Central memory CD8-positive, alpha-beta T cell (primary cell): ENCODE measurements at regions not wholly inside any gene's neighbourhood (a gene's known extent, or its start where the extent isn't known, plus 50 kb on each side); places are given as distances from the start of the nearest gene placed in this dataset.

Experiments
- ATAC-seq: fragments of 150-1000 bp; cut with Tn5 transposase; replicated peaks from 2 replicates; pipeline ENCODE4 v1.10.0; 2022; ENCODE audit warnings: mild to moderate bottlenecking, moderate FRiP score, moderate number of reproducible peaks; ENCODE audit not compliant: poor library complexity, severe bottlenecking; ENCODE audit errors: extremely low read depth
- DNase-seq, 2 donors: peaks; one replicate each; pipeline ENCODE4 v3.0.0; 2021; ENCODE audit warnings: low spot score in 2 of 2
- H3K27ac Mint-ChIP-seq: one replicate; pipeline ENCODE4 v1.8.0; 2022; ENCODE audit warnings: low read depth, mild to moderate bottlenecking, moderate library complexity, mixed read lengths
- H3K27me3 Mint-ChIP-seq: one replicate; pipeline ENCODE4 v1.8.0; 2022; ENCODE audit warnings: mixed read lengths
- H3K36me3 Mint-ChIP-seq: one replicate; pipeline ENCODE4 v1.8.0; 2022; ENCODE audit warnings: mild to moderate bottlenecking, moderate library complexity, mixed read lengths; ENCODE audit not compliant: insufficient read depth
- H3K4me1 Mint-ChIP-seq: one replicate; pipeline ENCODE4 v1.8.0; 2022; ENCODE audit warnings: mixed read lengths
- H3K4me3 Mint-ChIP-seq: one replicate; pipeline ENCODE4 v1.8.0; 2022; ENCODE audit warnings: mild to moderate bottlenecking, moderate library complexity, mixed read lengths
- H3K9me3 Mint-ChIP-seq: one replicate; pipeline ENCODE4 v1.8.0; 2022; ENCODE audit warnings: mixed read lengths

DNA sequence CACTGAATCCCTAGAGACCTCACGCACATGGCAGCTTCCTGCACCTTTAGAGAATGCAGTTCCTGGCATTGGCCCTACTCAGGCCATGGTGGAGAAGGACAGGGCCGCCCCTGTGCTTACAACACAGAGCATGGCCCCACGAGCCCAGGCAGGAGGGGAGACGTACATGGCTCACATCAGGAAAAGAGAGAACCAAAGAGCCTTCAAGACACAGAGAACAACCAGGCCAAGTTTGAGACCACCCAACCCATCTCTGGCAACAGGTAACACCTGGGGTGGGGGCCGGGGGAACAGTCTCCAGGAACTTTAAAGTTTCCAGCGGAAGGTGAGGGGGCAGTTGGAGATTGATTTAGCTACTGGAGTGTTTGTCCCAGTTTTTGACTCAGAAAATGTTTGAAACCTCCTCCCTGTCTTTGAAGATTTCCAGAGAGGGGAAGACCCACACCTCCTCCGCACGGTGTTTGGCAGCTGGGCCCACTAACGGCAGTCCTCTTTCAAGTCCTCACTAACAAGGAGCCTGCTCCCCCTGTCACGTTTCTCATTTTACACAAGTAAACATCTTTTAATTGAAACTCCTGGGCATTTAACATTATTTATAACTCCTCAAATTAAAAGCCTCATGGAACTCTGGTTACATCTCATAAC lies 1423.8 kb downstream of the TBC1D22A start:
- Mint-ChIP-seq H3K9me3 (no peaks in the 10 kb centered on the region), H3K36me3 (peaks cover 6% of the 10 kb centered on the region), H3K27me3 (no peaks in the 10 kb centered on the region), H3K27ac (peak overlapping the region; percentile 47), H3K4me3 (no peak overlapping the region), H3K4me1 (peaks cover 48% of the 10 kb centered on the region)
- no peak for ATAC-seq
- DNase-seq = no peak

DNA sequence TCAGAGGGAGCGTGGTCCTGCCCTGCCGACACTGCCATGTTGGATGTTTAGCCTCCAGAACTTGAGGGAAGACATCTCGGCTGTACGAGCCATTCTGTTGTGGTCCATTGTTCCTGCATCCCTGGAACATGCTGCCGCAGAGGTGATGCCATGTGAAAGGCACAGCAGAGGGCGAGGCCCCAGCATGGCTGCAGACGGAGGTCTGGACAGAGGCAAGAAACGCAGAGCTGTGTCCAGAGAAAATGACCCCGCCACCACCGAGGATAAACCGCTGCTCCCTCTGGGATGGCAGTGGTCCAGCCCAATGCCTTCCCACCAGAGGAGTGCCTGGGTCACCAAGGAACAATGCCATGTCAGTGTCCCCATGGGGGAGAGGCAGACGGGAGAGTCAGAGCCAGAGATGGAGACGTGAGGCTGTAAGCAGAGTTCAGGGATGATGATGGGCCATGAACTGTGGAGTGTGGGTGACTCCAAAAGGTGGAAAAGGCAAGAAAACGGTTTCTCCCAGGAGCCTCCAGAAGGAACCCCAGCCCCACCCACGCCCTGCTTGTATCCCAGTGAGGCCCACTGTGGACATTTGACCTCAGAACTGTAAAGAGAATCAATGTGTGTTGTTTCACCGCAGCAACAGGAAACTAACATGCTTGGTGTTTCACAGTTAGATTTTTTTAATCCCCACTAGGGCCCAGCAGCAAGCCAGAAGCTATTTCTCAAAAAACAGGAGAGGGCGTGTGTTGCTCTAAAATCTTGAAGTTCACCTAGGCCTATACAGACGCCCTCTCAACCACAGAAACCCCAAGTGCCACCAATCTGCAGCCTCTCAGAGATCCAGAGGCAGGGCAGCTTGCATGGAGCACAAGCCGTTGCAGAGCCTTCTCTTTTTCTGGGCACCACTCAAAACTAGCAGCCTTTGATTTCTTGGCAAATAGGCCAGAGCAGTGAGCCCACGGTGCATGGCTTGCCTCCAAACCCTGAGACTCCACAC lies 1422.9 kb downstream of the TBC1D22A start:
- H3K4me1 Mint-ChIP-seq = peaks cover 48% of the 10 kb centered on the region
- H3K4me3 Mint-ChIP-seq = peak overlapping the region; percentile 14
- ATAC-seq = peak; percentile 80
- peak; percentile 12 to 26 for DNase-seq
- no peaks in the 10 kb centered on the region for H3K9me3 Mint-ChIP-seq
- H3K27ac Mint-ChIP-seq = peak overlapping the region; percentile 47
- H3K36me3 Mint-ChIP-seq = peaks cover 6% of the 10 kb centered on the region
- no peaks in the 10 kb centered on the region for H3K27me3 Mint-ChIP-seq

DNA sequence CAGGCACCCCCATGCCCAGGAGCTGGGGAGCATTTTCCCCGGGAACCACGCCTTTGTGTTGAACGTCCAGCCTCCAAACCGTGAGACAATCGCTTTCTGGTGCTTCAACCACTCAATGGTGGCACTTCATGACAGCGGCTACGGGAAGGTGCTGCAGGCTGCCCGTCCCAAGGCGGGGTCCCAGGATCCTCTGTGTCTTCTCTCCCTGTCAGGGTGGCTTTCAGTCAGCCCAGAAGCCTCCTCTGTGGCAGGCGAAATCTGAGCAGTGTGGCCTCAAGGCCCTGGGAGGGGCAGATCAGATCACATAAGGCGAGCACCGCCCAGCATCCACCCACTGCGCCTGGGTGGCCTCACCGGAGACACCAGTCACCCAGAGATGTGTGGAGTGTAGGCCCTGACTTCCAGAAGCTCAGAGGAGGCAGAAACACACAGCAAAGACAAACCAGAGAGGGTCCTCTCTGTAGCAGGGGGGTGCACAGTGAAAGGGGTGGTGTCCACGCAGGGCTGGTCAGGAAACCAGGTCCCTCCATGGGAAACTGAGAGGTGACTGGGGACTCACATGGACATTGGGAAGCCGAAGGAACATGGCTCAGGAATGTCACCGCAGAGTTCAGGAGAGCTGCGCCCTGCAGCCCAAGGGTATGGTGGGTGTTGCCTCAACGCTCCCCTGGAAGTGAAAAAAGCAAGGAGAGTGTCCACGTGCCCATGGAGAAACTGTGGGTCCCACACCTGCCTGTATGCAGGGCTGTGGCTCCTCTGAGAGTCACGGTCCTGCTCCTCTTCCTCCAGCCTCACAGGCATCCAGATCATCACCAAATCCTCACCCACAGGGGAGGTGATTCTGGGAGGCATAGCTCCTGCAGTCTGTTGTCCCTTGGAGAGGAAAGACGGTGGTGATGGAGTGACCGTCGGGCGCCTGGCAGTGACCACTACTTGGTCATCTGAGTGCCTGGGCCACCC lies 1420.7 kb downstream of the TBC1D22A start:
- Mint-ChIP-seq H3K4me3 (no peak overlapping the region), H3K36me3 (peaks cover 3% of the 10 kb centered on the region), H3K27ac (no peak overlapping the region), H3K9me3 (no peaks in the 10 kb centered on the region), H3K4me1 (peaks cover 37% of the 10 kb centered on the region), H3K27me3 (no peaks in the 10 kb centered on the region)
- DNase-seq (peak in 1 of 2 donors; percentile 10), ATAC-seq (no peak)

DNA sequence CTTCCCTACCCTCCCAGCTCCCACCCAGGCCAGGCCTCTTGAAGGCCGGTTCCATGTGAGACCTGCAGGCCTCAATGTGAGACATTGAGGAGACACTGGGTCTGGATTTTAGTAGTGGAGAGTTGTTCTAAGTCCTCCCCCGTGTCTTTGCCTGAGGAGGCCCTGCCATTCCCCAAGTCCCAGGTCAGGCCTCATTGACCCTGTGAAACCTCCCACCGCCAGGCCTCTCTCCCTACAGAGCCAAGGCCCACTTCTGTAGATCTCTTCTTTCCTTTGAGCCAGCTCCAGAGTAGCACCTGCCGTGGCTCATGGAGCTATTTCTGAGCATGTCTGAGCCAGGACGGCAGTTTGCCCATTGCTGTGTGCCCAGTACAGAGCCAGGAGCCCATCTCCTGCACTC lies 1419.6 kb downstream of the TBC1D22A start:
- Mint-ChIP-seq H3K4me3 (no peak overlapping the region), H3K36me3 (peaks cover 3% of the 10 kb centered on the region), H3K9me3 (no peaks in the 10 kb centered on the region), H3K27me3 (no peaks in the 10 kb centered on the region), H3K4me1 (peaks cover 27% of the 10 kb centered on the region), H3K27ac (no peak overlapping the region)
- ATAC-seq (no peak), DNase-seq (peak in 1 of 2 donors; percentile 4)

DNA sequence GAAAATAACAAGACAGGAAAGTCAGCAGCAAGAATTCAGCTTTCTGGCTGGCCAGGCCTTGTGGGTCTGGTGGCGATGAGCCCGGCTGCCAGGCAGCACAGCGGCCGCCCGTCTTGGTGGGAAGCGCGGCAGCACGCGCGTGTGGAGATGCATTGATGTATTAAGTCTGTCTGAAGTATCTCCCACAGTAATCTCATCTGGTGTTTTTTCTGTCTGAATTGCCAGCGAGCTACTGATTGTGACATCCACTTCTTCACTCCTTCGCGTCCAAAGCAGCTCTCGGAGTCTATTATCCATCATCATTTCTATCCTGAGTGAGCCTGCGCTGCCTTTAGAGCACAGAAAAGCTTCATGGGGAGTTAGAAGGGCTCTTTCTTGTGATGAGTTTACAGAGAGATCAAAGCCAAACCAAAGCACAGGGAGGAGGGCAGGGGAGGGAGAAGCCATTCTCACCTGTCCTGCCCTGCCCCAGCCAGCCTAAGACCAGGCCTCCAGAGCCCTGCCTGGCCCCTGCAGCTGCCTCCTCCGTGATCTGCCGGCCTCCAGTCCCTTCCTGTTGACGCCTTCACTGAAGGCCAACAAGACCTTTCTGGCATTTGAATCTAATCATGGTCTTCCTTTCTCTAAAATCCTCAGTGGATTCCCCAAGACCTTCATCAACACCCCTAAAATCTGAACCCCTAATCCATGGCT lies 1419.0 kb downstream of the TBC1D22A start:
- DNase-seq = no peak
- Mint-ChIP-seq H3K27ac (no peak overlapping the region), H3K36me3 (peaks cover 3% of the 10 kb centered on the region), H3K4me1 (peaks cover 23% of the 10 kb centered on the region), H3K4me3 (no peak overlapping the region), H3K9me3 (no peaks in the 10 kb centered on the region), H3K27me3 (no peaks in the 10 kb centered on the region)
- no peak for ATAC-seq

DNA sequence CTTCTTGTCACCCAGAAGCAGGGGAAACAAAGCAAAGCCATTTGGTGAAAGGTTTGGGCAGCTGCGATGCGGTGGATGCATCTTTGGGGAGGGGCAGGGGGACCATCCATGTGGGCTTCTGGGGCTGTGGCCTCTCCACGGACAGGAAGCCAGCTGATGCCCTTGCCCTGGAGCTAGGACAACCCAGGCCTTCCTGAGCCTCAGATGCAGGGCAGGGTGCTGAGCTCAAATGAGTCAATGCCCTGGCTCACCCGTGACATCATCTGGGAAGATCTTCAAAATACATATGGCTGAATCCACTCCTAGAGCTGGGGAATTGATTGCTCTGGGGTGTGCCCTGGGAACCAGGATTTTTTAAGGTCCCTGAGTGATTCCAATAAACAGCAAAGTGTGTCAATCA lies 1418.2 kb downstream of the TBC1D22A start:
- Mint-ChIP-seq H3K36me3 (peaks cover 3% of the 10 kb centered on the region), H3K9me3 (no peaks in the 10 kb centered on the region), H3K4me3 (no peak overlapping the region), H3K27me3 (no peaks in the 10 kb centered on the region), H3K4me1 (peaks cover 16% of the 10 kb centered on the region), H3K27ac (no peak overlapping the region)
- ATAC-seq = no peak
- no peak for DNase-seq

DNA sequence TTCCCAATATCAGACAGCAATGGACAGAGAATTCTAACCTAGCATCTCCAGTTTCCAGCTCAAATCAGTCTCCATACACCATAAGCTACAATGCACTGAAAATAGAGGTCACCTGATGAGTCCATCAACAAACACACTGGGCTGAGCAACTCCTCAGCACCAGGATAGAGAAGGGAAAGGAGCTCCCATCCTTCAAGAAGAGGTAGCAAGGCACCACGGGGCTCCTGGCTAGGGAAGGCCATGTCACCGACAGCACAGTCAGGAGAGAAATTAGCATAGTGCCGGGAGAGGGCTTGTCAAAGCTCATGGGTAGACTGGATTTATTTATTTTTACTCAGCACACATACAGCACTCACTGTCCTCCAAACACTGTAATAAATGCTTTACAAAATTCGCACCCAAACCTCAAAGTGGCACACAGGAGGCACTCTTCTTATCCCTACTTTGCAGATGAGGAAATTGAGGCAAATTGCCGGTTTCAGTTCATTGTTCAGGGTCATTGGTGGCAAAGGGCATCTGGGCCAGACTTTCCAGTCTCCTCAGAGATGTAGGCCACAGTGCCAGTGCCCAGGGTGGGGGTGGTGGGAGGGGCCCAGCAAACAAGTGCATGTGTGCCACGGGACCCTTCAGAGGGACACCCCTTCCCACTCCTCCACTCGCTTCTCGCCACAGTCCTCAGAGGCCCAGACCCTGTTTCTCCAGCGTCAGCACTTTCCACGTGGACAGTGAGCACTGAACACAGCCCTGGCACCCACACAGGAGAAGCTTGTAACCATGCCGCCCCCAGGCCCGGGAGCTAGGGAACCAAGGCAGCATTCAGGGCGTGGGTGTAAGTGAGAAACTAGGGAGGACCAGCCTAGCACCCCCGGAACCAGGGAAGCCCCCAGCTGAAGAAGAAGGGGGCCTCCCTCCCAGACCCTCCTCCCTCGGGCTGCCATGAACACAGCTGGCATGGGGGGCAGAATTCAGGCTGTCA lies 1417.4 kb downstream of the TBC1D22A start:
- DNase-seq = peak in 1 of 2 donors; percentile 9
- no peak overlapping the region for H3K4me3 Mint-ChIP-seq
- no peak overlapping the region for H3K27ac Mint-ChIP-seq
- H3K36me3 Mint-ChIP-seq = no peaks in the 10 kb centered on the region
- no peak for ATAC-seq
- H3K27me3 Mint-ChIP-seq = no peaks in the 10 kb centered on the region
- H3K4me1 Mint-ChIP-seq = peaks cover 8% of the 10 kb centered on the region
- no peaks in the 10 kb centered on the region for H3K9me3 Mint-ChIP-seq

DNA sequence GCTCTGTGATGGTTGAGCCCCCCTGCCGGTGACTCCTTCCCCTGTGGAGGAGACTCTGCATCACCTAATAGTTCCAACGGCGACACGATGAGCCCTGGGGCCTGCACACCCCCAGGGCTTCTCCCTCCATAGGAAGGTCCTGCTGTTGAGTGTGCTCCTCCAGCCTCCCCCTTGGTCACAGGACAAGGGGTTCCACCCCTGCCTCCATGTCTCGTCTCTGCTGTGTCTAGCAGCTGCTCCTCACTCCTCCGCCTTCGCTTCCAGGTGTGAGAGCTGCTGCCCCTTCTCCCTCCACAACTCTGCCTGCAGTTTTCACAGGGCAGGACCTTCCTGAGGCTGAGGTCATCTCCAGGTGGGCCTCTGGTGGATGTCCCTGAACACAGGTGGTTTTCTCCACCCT lies 1416.1 kb downstream of the TBC1D22A start:
- Mint-ChIP-seq H3K36me3 (no peaks in the 10 kb centered on the region), H3K4me1 (no peaks in the 10 kb centered on the region), H3K9me3 (no peaks in the 10 kb centered on the region), H3K27ac (no peak overlapping the region), H3K4me3 (no peak overlapping the region), H3K27me3 (no peaks in the 10 kb centered on the region)
- ATAC-seq (no peak), DNase-seq (no peak)

DNA sequence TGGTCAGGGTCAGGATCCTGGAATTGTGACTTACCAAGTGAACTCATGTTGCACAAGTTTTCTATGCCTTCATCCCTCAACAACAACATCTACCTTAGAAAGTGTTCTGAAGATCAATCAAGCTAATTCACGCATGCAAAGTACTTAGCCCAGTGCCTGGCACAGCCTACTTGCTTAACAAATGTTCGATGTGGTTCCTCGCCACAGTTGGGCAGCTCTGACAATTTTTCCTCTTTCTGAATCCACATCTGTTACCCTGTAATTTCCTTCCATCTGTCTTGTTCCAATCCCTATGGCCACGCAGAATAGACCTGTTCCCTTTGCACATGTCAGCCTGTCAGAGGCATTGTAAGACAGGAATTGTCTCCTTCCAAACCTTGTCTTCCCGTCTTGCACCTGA lies 1415.2 kb downstream of the TBC1D22A start:
- no peaks in the 10 kb centered on the region for H3K27me3 Mint-ChIP-seq
- ATAC-seq = no peak
- no peaks in the 10 kb centered on the region for H3K9me3 Mint-ChIP-seq
- no peaks in the 10 kb centered on the region for H3K4me1 Mint-ChIP-seq
- H3K4me3 Mint-ChIP-seq = no peak overlapping the region
- H3K36me3 Mint-ChIP-seq = no peaks in the 10 kb centered on the region
- DNase-seq = no peak
- H3K27ac Mint-ChIP-seq = no peak overlapping the region

DNA sequence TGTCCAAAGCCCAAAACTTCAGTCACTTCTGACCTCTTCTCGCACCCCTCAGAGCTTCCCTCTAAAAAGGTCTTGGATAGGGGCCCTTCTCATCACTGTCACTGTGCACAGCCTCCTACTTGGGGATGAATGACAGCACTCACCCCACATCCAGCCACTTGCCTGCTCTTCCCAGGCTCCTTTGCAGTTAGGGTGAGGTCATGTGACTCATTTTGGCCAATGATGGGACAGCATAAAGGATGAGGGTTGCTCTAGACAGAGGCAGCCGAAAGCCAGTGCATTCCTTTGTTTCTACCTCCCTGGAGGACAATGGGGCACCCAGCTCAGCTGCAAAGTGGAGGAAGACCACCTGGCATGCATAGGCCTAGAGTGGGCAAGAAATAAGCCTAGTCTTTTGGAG lies 1413.3 kb downstream of the TBC1D22A start:
- no peaks in the 10 kb centered on the region for H3K36me3 Mint-ChIP-seq
- no peak overlapping the region for H3K4me3 Mint-ChIP-seq
- ATAC-seq = no peak
- no peaks in the 10 kb centered on the region for H3K27me3 Mint-ChIP-seq
- H3K4me1 Mint-ChIP-seq = no peaks in the 10 kb centered on the region
- no peak overlapping the region for H3K27ac Mint-ChIP-seq
- no peaks in the 10 kb centered on the region for H3K9me3 Mint-ChIP-seq
- no peak for DNase-seq

DNA sequence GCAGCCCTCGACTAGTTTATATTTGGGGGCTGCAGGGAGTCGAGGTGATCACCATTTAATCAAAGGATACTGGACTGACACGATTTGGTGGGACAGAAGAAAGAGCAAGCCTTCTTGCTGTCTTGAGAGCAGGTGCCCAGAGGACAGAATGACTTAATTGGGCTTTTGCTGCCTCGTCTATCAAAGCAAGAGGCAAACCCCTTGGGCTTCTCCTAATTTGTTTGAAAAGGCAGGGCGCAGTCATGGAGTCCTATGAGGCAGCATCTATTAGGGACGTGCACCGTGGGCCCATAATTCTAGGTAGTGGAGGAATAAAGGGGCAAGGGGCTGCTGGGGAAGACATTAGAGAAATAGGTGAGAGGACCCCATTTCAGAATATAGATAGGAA lies 1411.3 kb downstream of the TBC1D22A start:
- no peak overlapping the region for H3K4me3 Mint-ChIP-seq

More for the DNA sequence above, 1411.3 kb downstream of the TBC1D22A start:
- H3K27me3 Mint-ChIP-seq = peaks cover 7% of the 10 kb centered on the region
- H3K4me1 Mint-ChIP-seq = no peaks in the 10 kb centered on the region
- H3K36me3 Mint-ChIP-seq = no peaks in the 10 kb centered on the region
- no peak for ATAC-seq
- no peak overlapping the region for H3K27ac Mint-ChIP-seq
- no peak for DNase-seq
- H3K9me3 Mint-ChIP-seq = no peaks in the 10 kb centered on the region
